ENCODE measurements at regions not wholly inside any gene's neighbourhood (a gene's known extent, or its start where the extent isn't known, plus 50 kb on each side); places are given as distances from the start of the nearest gene placed in this dataset.

- Histone ChIP-seq H3K4me1 (ENCODE audit: control insufficient read depth in 5 of 5, insufficient read depth in 5 of 5, low read length in 5 of 5) (no peaks in the 10 kb centered on the region), H3K4me3 (no peak overlapping the region), H3K9ac (ENCODE audit: insufficient read depth in 1 of 2, low read length in 2 of 2) (no peak overlapping the region), H3K9me3 (ENCODE audit: control insufficient read depth in 4 of 4, insufficient read depth in 3 of 4, low read length in 3 of 4) (peaks cover 0 to 2% (median 0%) of the 10 kb centered on the region in 4 donors), H3K27me3 (ENCODE audit: control insufficient read depth in 3 of 3, insufficient read depth in 3 of 3, low read length in 2 of 3) (no peaks in the 10 kb centered on the region), H3K36me3 (ENCODE audit: control insufficient read depth in 4 of 4, insufficient read depth in 4 of 4, low read length in 4 of 4) (no peaks in the 10 kb centered on the region), H3K27ac (ENCODE audit: low read depth in 1 of 2, low read length in 1 of 2) (no peak overlapping the region)
- 75 to 76% methylated on average over 5 of the region's 5 CpGs for WGBS, 2 donors
- no peak for TF ChIP-seq CTCF (IDR thresholded peaks at IDR 0.05; ENCODE audit: control extremely low read depth, extremely low read depth)
- ATAC-seq (ENCODE audit: insufficient read depth, low FRiP score) (no peak), DNase-seq (no peak)
Measured at GRCh38 chr12:128163086-128163485, 103.9 kb upstream of the TMEM132C start.

GRCh38 chr12:128164533-128164932, 102.4 kb upstream of the TMEM132C start:
- DNase-seq: no peak
- H3K4me3 ChIP-seq: no peak overlapping the region
- WGBS, 2 donors: 38 to 76% methylated on average over 1 of the region's 1 CpG
- no peak overlapping the region for H3K9ac ChIP-seq (ENCODE audit: insufficient read depth in 1 of 2, low read length in 2 of 2)
- no peaks in the 10 kb centered on the region for H3K4me1 ChIP-seq (ENCODE audit: control insufficient read depth in 5 of 5, insufficient read depth in 5 of 5, low read length in 5 of 5)
- H3K27me3 ChIP-seq (ENCODE audit: control insufficient read depth in 3 of 3, insufficient read depth in 3 of 3, low read length in 2 of 3): no peaks in the 10 kb centered on the region
- no peaks in the 10 kb centered on the region for H3K36me3 ChIP-seq (ENCODE audit: control insufficient read depth in 4 of 4, insufficient read depth in 4 of 4, low read length in 4 of 4)
- TF ChIP-seq CTCF (IDR thresholded peaks at IDR 0.05; ENCODE audit: control extremely low read depth, extremely low read depth): no peak
- H3K9me3 ChIP-seq (ENCODE audit: control insufficient read depth in 4 of 4, insufficient read depth in 3 of 4, low read length in 3 of 4): peaks cover 0 to 2% (median 0%) of the 10 kb centered on the region in 4 donors
- no peak overlapping the region for H3K27ac ChIP-seq (ENCODE audit: low read depth in 1 of 2, low read length in 1 of 2)
- no peak for ATAC-seq (ENCODE audit: insufficient read depth, low FRiP score)

- peaks cover 0 to 2% (median 0%) of the 10 kb centered on the region in 4 donors for H3K9me3 ChIP-seq (ENCODE audit: control insufficient read depth in 4 of 4, insufficient read depth in 3 of 4, low read length in 3 of 4)
- H3K27me3 ChIP-seq (ENCODE audit: control insufficient read depth in 3 of 3, insufficient read depth in 3 of 3, low read length in 2 of 3): no peaks in the 10 kb centered on the region
- no peak for ATAC-seq (ENCODE audit: insufficient read depth, low FRiP score)
- no peak overlapping the region for H3K4me3 ChIP-seq
- DNase-seq: no peak
- H3K27ac ChIP-seq (ENCODE audit: low read depth in 1 of 2, low read length in 1 of 2): no peak overlapping the region
- no peaks in the 10 kb centered on the region for H3K36me3 ChIP-seq (ENCODE audit: control insufficient read depth in 4 of 4, insufficient read depth in 4 of 4, low read length in 4 of 4)
- H3K9ac ChIP-seq (ENCODE audit: insufficient read depth in 1 of 2, low read length in 2 of 2): no peak overlapping the region
- 94 to 97% methylated on average over 3 of the region's 3 CpGs for WGBS, 2 donors
- no peaks in the 10 kb centered on the region for H3K4me1 ChIP-seq (ENCODE audit: control insufficient read depth in 5 of 5, insufficient read depth in 5 of 5, low read length in 5 of 5)
- no peak for TF ChIP-seq CTCF (IDR thresholded peaks at IDR 0.05; ENCODE audit: control extremely low read depth, extremely low read depth)
Measured at GRCh38 chr12:128165387-128165786, 101.6 kb upstream of the TMEM132C start.

- H3K9me3 ChIP-seq (ENCODE audit: control insufficient read depth in 4 of 4, insufficient read depth in 3 of 4, low read length in 3 of 4): peaks cover 0 to 6% (median 0%) of the 10 kb centered on the region in 4 donors
- no peak for TF ChIP-seq CTCF (IDR thresholded peaks at IDR 0.05; ENCODE audit: control extremely low read depth, extremely low read depth)
- H3K9ac ChIP-seq (ENCODE audit: insufficient read depth in 1 of 2, low read length in 2 of 2): no peak overlapping the region
- no peaks in the 10 kb centered on the region for H3K36me3 ChIP-seq (ENCODE audit: control insufficient read depth in 4 of 4, insufficient read depth in 4 of 4, low read length in 4 of 4)
- WGBS, 2 donors: 67 to 82% methylated on average over 5 of the region's 5 CpGs
- no peak overlapping the region for H3K27ac ChIP-seq (ENCODE audit: low read depth in 1 of 2, low read length in 1 of 2)
- ATAC-seq (ENCODE audit: insufficient read depth, low FRiP score) (no peak), DNase-seq (no peak)
- no peaks in the 10 kb centered on the region for H3K27me3 ChIP-seq (ENCODE audit: control insufficient read depth in 3 of 3, insufficient read depth in 3 of 3, low read length in 2 of 3)
- H3K4me3 ChIP-seq: no peak overlapping the region
- no peaks in the 10 kb centered on the region for H3K4me1 ChIP-seq (ENCODE audit: control insufficient read depth in 5 of 5, insufficient read depth in 5 of 5, low read length in 5 of 5)
Measured at GRCh38 chr12:128168273-128168672, 98.7 kb upstream of the TMEM132C start.
